Activated CD8-positive, alpha-beta T cell treated with anti-CD3 and anti-CD28 coated beads for 36 hours (primary cell): ENCODE measurements at regions not wholly inside any gene's neighbourhood (a gene's known extent, or its start where the extent isn't known, plus 50 kb on each side); places are given as distances from the start of the nearest gene placed in this dataset.
"Not testable (repeated sequence)": the region's sequence is repeated elsewhere in the genome, so short reads cannot be mapped to it uniquely, and the experiment has no call there.

ENCODE experiments used
- ATAC-seq: fragments of 200-7000 bp; cut with Tn5 transposase; one replicate; pipeline ENCODE4 v1.10.0; 2021; ENCODE audit warnings: mild to moderate bottlenecking, moderate library complexity
- CTCF ChIA-PET: fragments of 350-600 bp; sonication (Branson Sonifier 250); formaldehyde crosslinking; loops from one replicate; lab custom pipeline; 2021; ENCODE audit warnings: antibody characterized with exemption; lab: Charles Lee
- POLR2A ChIA-PET: fragments of 350-600 bp; sonication (Branson Sonifier 250); formaldehyde crosslinking; loops from one replicate; lab custom pipeline; 2021; ENCODE audit warnings: antibody characterized with exemption; lab: Charles Lee
- DNase-seq: peaks from one replicate; pipeline ENCODE4 v3.0.0-alpha.2; 2020
- H3K27ac Mint-ChIP-seq: one replicate; pipeline ENCODE4 v1.8.0; 2021; ENCODE audit warnings: mild to moderate bottlenecking, mixed read lengths
- H3K27me3 Mint-ChIP-seq: one replicate; pipeline ENCODE4 v1.8.0; 2021; ENCODE audit warnings: mixed read lengths
- H3K36me3 Mint-ChIP-seq: one replicate; pipeline ENCODE4 v1.8.0; 2021; ENCODE audit warnings: low read depth, mixed read lengths
- H3K4me1 Mint-ChIP-seq: one replicate; pipeline ENCODE4 v1.8.0; 2021; ENCODE audit warnings: low read depth, mixed read lengths
- H3K4me3 Mint-ChIP-seq: one replicate; pipeline ENCODE4 v1.8.0; 2021; ENCODE audit warnings: mild to moderate bottlenecking, moderate library complexity, mixed read lengths
- H3K9me3 Mint-ChIP-seq: one replicate; pipeline ENCODE4 v1.8.0; 2021; ENCODE audit warnings: mixed read lengths
- intact Hi-C: fragments of 100-400 bp; cut with micrococcal nuclease; formaldehyde crosslinking; loops from one replicate; pipeline ENCODE4 v1.10.0; 2022
- TF ChIP-seq, protein P1 (sequence below): fragments of 200-600 bp; IDR thresholded peaks from one replicate; pipeline ENCODE4 v1.8.0; 2022; ENCODE audit warnings: antibody characterized with exemption, mild to moderate bottlenecking

DNA sequence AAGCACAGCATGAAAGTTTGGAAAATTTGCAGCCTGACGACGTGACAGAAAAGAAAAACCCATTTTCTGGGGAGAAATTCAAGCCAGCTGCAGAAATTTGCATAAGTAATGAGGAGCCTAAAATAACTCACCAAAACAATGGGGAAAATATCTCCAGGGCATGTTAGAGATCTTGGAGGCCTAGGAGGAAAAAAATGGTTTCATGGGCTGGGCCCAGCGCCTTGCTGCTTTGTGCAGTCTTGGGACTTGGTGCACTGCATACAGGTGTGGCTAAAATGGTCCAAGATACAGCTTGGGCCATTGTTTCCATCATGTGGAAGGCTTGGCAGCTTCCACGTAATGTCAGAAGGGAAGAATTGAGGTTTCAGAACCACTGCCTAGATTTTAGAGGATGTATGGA, 428.5 kb upstream of the FRG2C start:
- Mint-ChIP-seq H3K9me3 (no peaks in the 10 kb centered on the region), H3K27ac (no peak overlapping the region), H3K4me1 (no peaks in the 10 kb centered on the region), H3K36me3 (no peaks in the 10 kb centered on the region), H3K4me3 (no peak overlapping the region), H3K27me3 (peaks cover 10% of the 10 kb centered on the region)
- ChIA-PET POLR2A (no interaction called here), CTCF (no interaction called here)
- ATAC-seq (no peak), DNase-seq (no peak)
- TF ChIP-seq, protein P1, sequence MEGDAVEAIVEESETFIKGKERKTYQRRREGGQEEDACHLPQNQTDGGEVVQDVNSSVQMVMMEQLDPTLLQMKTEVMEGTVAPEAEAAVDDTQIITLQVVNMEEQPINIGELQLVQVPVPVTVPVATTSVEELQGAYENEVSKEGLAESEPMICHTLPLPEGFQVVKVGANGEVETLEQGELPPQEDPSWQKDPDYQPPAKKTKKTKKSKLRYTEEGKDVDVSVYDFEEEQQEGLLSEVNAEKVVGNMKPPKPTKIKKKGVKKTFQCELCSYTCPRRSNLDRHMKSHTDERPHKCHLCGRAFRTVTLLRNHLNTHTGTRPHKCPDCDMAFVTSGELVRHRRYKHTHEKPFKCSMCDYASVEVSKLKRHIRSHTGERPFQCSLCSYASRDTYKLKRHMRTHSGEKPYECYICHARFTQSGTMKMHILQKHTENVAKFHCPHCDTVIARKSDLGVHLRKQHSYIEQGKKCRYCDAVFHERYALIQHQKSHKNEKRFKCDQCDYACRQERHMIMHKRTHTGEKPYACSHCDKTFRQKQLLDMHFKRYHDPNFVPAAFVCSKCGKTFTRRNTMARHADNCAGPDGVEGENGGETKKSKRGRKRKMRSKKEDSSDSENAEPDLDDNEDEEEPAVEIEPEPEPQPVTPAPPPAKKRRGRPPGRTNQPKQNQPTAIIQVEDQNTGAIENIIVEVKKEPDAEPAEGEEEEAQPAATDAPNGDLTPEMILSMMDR: no peak
- intact Hi-C loops: no loop called here

DNA sequence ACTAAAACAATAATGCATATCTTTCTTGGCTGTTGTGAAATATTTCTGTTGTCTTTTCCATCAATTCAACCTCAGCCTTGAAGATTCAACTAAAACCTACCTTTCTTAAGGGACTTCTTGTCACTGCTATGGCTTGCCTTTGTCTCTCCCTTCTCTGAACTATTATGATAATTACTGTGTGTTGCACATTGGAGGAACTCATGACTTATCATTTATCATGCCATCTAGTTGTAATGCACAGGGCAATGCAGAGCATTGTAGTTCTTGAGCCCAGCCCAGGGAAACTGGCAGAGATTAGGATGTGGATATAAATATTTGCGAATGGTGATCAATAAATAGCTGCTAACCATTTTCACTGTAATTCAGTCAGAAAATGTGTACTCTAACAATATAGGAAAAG, 427.1 kb upstream of the FRG2C start:
- Mint-ChIP-seq H3K4me1 (no peaks in the 10 kb centered on the region), H3K27ac (no peak overlapping the region), H3K9me3 (no peaks in the 10 kb centered on the region), H3K36me3 (no peaks in the 10 kb centered on the region), H3K27me3 (peaks cover 10% of the 10 kb centered on the region), H3K4me3 (no peak overlapping the region)
- TF ChIP-seq, protein P1: no peak
- intact Hi-C loops: no loop called here
- POLR2A ChIA-PET: no interaction called here
- CTCF ChIA-PET: no interaction called here
- ATAC-seq (no peak), DNase-seq (no peak)

DNA sequence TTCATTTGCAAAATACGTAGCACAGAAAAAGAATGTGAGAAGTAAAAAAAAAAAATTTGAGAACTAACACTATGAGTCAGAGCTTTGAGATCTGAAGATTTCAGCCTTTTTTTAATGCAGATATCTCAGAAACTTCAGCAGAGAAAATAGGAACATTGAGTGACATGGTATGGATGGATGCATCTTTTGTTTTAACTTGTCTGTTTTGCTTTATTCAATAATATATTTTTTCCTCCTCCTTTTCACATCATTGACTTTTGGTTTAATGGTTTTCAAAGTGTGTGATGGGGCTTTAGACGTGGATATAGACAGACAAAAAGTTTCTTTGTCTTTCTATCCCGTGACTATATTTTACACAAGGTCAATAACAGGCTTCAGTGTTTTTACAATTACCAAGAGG, 426.7 kb upstream of the FRG2C start:
- ChIA-PET CTCF (no interaction called here), POLR2A (no interaction called here)
- DNase-seq (no peak), ATAC-seq (no peak)
- H3K27ac Mint-ChIP-seq: no peak overlapping the region
- H3K36me3 Mint-ChIP-seq: no peaks in the 10 kb centered on the region
- H3K4me3 Mint-ChIP-seq: no peak overlapping the region
- TF ChIP-seq, protein P1: no peak
- H3K27me3 Mint-ChIP-seq: peaks cover 10% of the 10 kb centered on the region
- no peaks in the 10 kb centered on the region for H3K4me1 Mint-ChIP-seq
- no peaks in the 10 kb centered on the region for H3K9me3 Mint-ChIP-seq
- intact Hi-C loops: no loop called here

DNA sequence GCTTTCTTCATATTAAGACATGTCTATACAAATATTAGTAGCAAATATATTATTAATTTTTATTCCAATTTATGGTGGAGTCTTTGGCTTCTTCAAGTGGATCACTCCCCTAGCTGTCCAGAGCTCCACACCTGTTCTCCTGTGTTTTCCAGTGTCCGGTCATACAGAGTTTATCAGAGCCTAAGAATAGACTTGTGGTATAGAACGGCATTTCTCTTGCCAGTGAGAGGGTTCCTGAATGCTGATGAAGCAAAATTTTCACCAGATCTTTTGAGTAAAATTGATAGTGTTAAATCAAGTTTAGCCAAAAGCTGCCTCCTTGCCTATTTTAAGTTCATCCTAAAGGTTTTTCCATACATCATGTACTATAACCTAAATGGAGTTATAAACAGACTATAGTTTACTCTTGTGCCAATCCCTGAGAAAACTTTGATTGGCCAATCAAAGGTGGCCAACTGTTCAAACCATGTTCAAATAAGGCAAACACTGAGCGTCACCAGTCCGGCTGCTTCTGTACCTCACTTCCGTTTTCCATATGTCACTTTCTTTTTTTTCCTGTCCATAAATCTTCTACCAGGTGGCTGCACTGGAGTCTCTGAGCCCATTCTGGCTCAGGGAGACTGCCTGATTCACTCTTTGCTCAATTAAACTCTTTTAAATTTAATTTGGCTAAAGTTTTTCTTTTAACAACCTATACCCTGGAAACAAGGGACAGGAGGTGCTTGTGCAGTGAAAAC, 422.7 kb upstream of the FRG2C start:
- H3K27me3 Mint-ChIP-seq, H3K4me1 Mint-ChIP-seq, H3K27ac Mint-ChIP-seq, intact Hi-C loops, CTCF ChIA-PET, H3K9me3 Mint-ChIP-seq, H3K4me3 Mint-ChIP-seq, ATAC-seq, DNase-seq, H3K36me3 Mint-ChIP-seq: not testable (repeated sequence)
- POLR2A ChIA-PET: interaction anchor here (0.6 kb wide), 1 partner anchor 50 kb away, joined by 4 read pairs; no protein-coding TSS in a partner anchor

DNA sequence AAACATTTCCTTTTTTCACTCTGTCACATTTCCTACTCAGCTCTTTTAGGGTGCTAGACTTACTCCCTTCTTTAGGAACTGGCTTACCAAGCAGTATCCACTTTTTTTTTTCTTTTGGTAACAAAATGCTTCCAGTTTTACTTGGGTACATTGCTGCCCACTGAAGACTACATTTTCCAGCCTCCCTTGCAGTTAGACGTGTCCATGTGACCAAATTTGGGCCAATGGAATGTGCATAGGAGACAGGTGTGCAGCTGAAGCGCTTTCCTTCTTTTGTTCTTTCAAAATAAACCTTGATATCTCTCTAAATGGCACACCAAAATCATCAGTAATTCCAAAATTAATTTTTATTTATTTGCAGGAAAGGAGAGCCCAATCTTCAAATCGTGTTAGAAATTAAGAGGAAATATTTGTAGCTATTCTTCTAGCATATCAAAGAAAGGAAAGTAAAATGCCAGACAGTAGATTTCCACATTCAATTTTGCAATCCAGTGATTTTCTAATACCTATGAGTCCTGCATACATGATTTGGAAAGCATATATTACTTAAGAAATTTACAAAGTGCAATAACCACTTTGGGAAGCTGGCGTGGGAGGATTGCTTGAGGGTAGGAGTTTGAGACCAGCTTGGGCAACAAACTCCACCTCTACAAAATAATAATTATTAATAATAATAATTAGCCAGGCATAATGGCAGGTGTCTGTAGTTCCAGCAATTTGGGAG, 422.0 kb upstream of the FRG2C start:
- no peak for DNase-seq
- intact Hi-C loops: no loop called here
- Mint-ChIP-seq H3K4me1 (no peaks in the 10 kb centered on the region), H3K9me3 (no peaks in the 10 kb centered on the region), H3K36me3 (no peaks in the 10 kb centered on the region), H3K27me3 (peaks cover 2% of the 10 kb centered on the region), H3K27ac (no peak overlapping the region), H3K4me3 (no peak overlapping the region)
- ChIA-PET POLR2A (interaction anchor here (0.6 kb wide), 1 partner anchor 50 kb away, joined by 4 read pairs; no protein-coding TSS in a partner anchor), CTCF (no interaction called here)
- TF ChIP-seq, protein P1: no peak
- ATAC-seq: no peak
